ENCODE measurements at regions not wholly inside any gene's neighbourhood (a gene's known extent, or its start where the extent isn't known, plus 50 kb on each side); places are given as distances from the start of the nearest gene placed in this dataset.

DNA sequence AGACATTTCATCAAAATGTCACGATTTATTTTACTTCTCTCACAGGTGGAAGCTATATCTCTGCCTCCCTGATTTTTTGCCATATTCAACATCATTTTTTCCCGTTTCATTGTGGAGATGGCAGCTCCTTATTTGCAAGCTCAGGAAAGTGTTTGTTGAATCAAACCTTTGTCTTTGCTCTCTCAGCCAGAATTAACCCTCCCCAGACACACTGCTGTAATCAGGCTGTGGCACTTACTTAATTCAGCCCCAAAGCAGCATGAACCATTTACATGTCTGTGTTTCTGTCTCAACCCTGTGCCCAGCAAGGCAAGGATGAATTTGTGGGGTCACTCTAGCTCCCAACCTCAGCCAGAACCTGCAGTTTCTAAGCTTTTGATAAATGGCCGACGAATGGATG, 397.2 kb downstream of the TCERG1L start:
- TF ChIP-seq, protein P1, sequence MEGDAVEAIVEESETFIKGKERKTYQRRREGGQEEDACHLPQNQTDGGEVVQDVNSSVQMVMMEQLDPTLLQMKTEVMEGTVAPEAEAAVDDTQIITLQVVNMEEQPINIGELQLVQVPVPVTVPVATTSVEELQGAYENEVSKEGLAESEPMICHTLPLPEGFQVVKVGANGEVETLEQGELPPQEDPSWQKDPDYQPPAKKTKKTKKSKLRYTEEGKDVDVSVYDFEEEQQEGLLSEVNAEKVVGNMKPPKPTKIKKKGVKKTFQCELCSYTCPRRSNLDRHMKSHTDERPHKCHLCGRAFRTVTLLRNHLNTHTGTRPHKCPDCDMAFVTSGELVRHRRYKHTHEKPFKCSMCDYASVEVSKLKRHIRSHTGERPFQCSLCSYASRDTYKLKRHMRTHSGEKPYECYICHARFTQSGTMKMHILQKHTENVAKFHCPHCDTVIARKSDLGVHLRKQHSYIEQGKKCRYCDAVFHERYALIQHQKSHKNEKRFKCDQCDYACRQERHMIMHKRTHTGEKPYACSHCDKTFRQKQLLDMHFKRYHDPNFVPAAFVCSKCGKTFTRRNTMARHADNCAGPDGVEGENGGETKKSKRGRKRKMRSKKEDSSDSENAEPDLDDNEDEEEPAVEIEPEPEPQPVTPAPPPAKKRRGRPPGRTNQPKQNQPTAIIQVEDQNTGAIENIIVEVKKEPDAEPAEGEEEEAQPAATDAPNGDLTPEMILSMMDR (conservative IDR thresholded peaks at IDR 0.05): no peak

More for the DNA sequence above, 397.2 kb downstream of the TCERG1L start:
- no peak overlapping the region for H3K27ac ChIP-seq (ENCODE audit: insufficient read length, low read depth, low read length)
- no peak overlapping the region for H3K56ac ChIP-seq (ENCODE audit: insufficient read length, low read depth, low read length)
- no peaks in the 10 kb centered on the region for H4K20me1 ChIP-seq (ENCODE audit: control insufficient read depth, insufficient read depth, insufficient read length)
- no peak overlapping the region for H3K27ac Mint-ChIP-seq
- no peaks in the 10 kb centered on the region for H3K79me2 ChIP-seq (ENCODE audit: insufficient read depth, low read length)
- H3K4ac ChIP-seq (ENCODE audit: low read depth, low read length): no peak overlapping the region
- no peak overlapping the region for H3K23ac ChIP-seq (ENCODE audit: insufficient read length, low read depth, low read length)
- H3K27me3 Mint-ChIP-seq (ENCODE audit: low read depth): peaks cover 10% of the 10 kb centered on the region
- no peak overlapping the region for H4K91ac ChIP-seq (ENCODE audit: insufficient read length, low read depth, low read length)
- no peak overlapping the region for H2AFZ ChIP-seq (ENCODE audit: low read length)
- H3K9me3 ChIP-seq (ENCODE audit: control insufficient read depth, low read depth, low read length): no peaks in the 10 kb centered on the region
- H3K9ac ChIP-seq (ENCODE audit: extremely low read depth, insufficient read length, low read length): no peak overlapping the region
- H4K8ac ChIP-seq (replicated peaks; ENCODE audit: insufficient read length, low read depth, low read length): no peak overlapping the region
- no peak overlapping the region for H2AK5ac ChIP-seq (ENCODE audit: insufficient read length, low read length)
- no CpG with 5 or more reads among the region's 4 CpGs for WGBS (ENCODE audit: extremely low coverage, insufficient read length, low lambda C conversion rate)
- no peak overlapping the region for H3K14ac ChIP-seq (ENCODE audit: insufficient read depth, low read length)
- no peaks in the 10 kb centered on the region for H3K23me2 ChIP-seq (ENCODE audit: insufficient read length, low read depth, low read length, poor library complexity, severe bottlenecking)
- no peaks in the 10 kb centered on the region for H3K27me3 ChIP-seq (ENCODE audit: insufficient read depth, low read length)
- H3K4me1 Mint-ChIP-seq: no peaks in the 10 kb centered on the region
- no peak overlapping the region for H3K4me2 ChIP-seq (ENCODE audit: insufficient read depth, insufficient read length, low read length)
- no peak overlapping the region for H2BK12ac ChIP-seq (ENCODE audit: insufficient read length, low read depth, low read length)
- H3K36me3 Mint-ChIP-seq (ENCODE audit: insufficient read depth in 1 of 3, low read depth in 3 of 3): peaks cover 5 to 14% (median 6%) of the 10 kb centered on the region in 3 experiments
- H3K4me1 ChIP-seq (ENCODE audit: insufficient read depth, low read length): no peaks in the 10 kb centered on the region
- H3K4me3 Mint-ChIP-seq: no peak overlapping the region
- H3K18ac ChIP-seq (ENCODE audit: insufficient read length, low read depth, low read length): no peak overlapping the region
- no peak overlapping the region for H2BK20ac ChIP-seq (ENCODE audit: low read depth, low read length, poor library complexity, severe bottlenecking)
- no peak overlapping the region for H2BK5ac ChIP-seq (ENCODE audit: insufficient read length, low read length)
- H4K5ac ChIP-seq (ENCODE audit: insufficient read length, low read depth, low read length): no peak overlapping the region
- H3K9me3 Mint-ChIP-seq: peaks cover 17 to 26% of the 10 kb centered on the region in 2 experiments
- H2BK120ac ChIP-seq (ENCODE audit: low read depth, low read length, poor library complexity, severe bottlenecking): no peak overlapping the region
- no peak overlapping the region for H2BK15ac ChIP-seq (ENCODE audit: low read depth, low read length)
- no peak for DNase-seq
- no peaks in the 10 kb centered on the region for H3K79me1 ChIP-seq (ENCODE audit: insufficient read depth, low read depth, low read length, poor library complexity, severe bottlenecking)
- H3T11ph ChIP-seq (ENCODE audit: low read length): no peak overlapping the region

Data from H9 (cell line).